Endothelial cell of umbilical vein (primary cell): ENCODE measurements at regions not wholly inside any gene's neighbourhood (a gene's known extent, or its start where the extent isn't known, plus 50 kb on each side); places are given as distances from the start of the nearest gene placed in this dataset.

Experiments used
- BruUV-seq: library from RNA; stranded (reverse); fragments of 400-500 nt; replicated peaks from 2 replicates; lab custom pipeline; 2021; lab: Mats Ljungman, UMichigan
- CTCF ChIA-PET: fragments of 300-600, 350-600 bp; sonication (Branson Sonifier 250); formaldehyde crosslinking; loops from one replicate; lab custom pipeline; 2021; ENCODE audit warnings: antibody characterized with exemption, inconsistent platforms; lab: Charles Lee
- POLR2A ChIA-PET: fragments of 300-600, 350-600 bp; sonication (Branson Sonifier 250); formaldehyde crosslinking; loops from one replicate; lab custom pipeline; 2021; ENCODE audit warnings: antibody characterized with exemption, inconsistent platforms; lab: Charles Lee
- DNase-seq: peaks from one replicate; pipeline ENCODE4 v3.0.0-alpha.2; 2011; ENCODE audit warnings: low read depth, low spot score
- FAIRE-seq: peaks from 2 replicates; lab custom pipeline; 2011; peaks lifted over from hg19 to GRCh38; lab: Jason Lieb, UNC
- H2AFZ ChIP-seq: 2 replicates; pipeline ENCODE4 v1.6.0; 2012; ENCODE audit warnings: low read depth, low read length, control low read depth, inconsistent platforms
- H3K27ac ChIP-seq: 2 replicates; pipeline ENCODE4 v1.5.1; 2011; ENCODE audit warnings: low read depth, mild to moderate bottlenecking, control low read depth, low read length, moderate library complexity; ENCODE audit not compliant: insufficient read depth
- H3K27me3 ChIP-seq, 2 experiments: 2 replicates each; pipeline versions ENCODE4 v1.6.0 to v1.6.1; 2011; ENCODE audit warnings: low read length in 2 of 2, mixed read lengths in 1 of 2; ENCODE audit not compliant: control insufficient read depth in 2 of 2, insufficient read depth in 2 of 2
- H3K36me3 ChIP-seq, 2 experiments: 2 replicates in 1 of 2; 3 replicates in 1 of 2; pipeline ENCODE4 v1.5.1; 2011; ENCODE audit warnings: low read length in 2 of 2, mild to moderate bottlenecking in 1 of 2, moderate library complexity in 1 of 2; ENCODE audit not compliant: control insufficient read depth in 2 of 2, insufficient read depth in 2 of 2; ENCODE audit errors: extremely low read depth in 1 of 2
- H3K4me1 ChIP-seq: 3 replicates; pipeline ENCODE4 v1.5.1; 2011; ENCODE audit warnings: mild to moderate bottlenecking, low read length; ENCODE audit not compliant: control insufficient read depth, insufficient read depth; ENCODE audit errors: extremely low read depth
- H3K4me2 ChIP-seq: 2 replicates; pipeline ENCODE4 v1.6.1; 2011; ENCODE audit warnings: low read length, control low read depth, mixed read lengths; ENCODE audit not compliant: insufficient read depth
- H3K4me3 ChIP-seq, 3 experiments: fragments of 200-600 bp in 1 of 3; sonication (generic), shearing (Covaris generic) in 1 of 3; replicated peaks in 1 of 3; 2 replicates each; pipeline ENCODE4 v1.5.1; 2011 to 2016; ENCODE audit warnings: control low read depth in 3 of 3, low read length in 3 of 3, mild to moderate bottlenecking in 2 of 3, inconsistent platforms in 1 of 3, low read depth in 1 of 3, moderate library complexity in 1 of 3; ENCODE audit not compliant: insufficient read depth in 1 of 3
- H3K79me2 ChIP-seq: 2 replicates; pipeline ENCODE4 v1.6.0; 2012; ENCODE audit warnings: low read length, inconsistent platforms; ENCODE audit not compliant: control insufficient read depth, insufficient read depth
- H3K9ac ChIP-seq: replicated peaks from 2 replicates; pipeline ENCODE3; 2011; ENCODE audit warnings: low read length, control low read depth; ENCODE audit not compliant: insufficient read depth; ENCODE audit errors: extremely low read depth
- H3K9me1 ChIP-seq: replicated peaks from 3 replicates; pipeline ENCODE4 v1.6.0; 2011; ENCODE audit warnings: mild to moderate bottlenecking, low read length; ENCODE audit not compliant: control insufficient read depth, insufficient read depth; ENCODE audit errors: extremely low read depth
- H3K9me3 ChIP-seq: replicated peaks from 2 replicates; pipeline ENCODE4 v1.5.1; 2012; ENCODE audit warnings: low read length, inconsistent platforms; ENCODE audit not compliant: control insufficient read depth, insufficient read depth
- H4K20me1 ChIP-seq: replicated peaks from 2 replicates; pipeline ENCODE3; 2011; ENCODE audit warnings: mild to moderate bottlenecking, low read length; ENCODE audit not compliant: control insufficient read depth, insufficient read depth; ENCODE audit errors: extremely low read depth
- CTCF ChIP-seq, 2 donors: IDR thresholded peaks; 1 replicate in 1 of 2; 2 replicates in 1 of 2; pipeline ENCODE4 v1.5.1; 2011; ENCODE audit warnings: low read length in 2 of 2, mild to moderate bottlenecking in 2 of 2, moderate library complexity in 2 of 2, control low read depth in 1 of 2, inconsistent platforms in 1 of 2, low read depth in 1 of 2; ENCODE audit not compliant: insufficient read depth in 1 of 2; ENCODE audit errors: extremely low read depth in 1 of 2
- EZH2 ChIP-seq: IDR thresholded peaks from 2 replicates; pipeline ENCODE4 v1.6.1; 2012; ENCODE audit warnings: borderline replicate concordance, low read depth, mild to moderate bottlenecking, moderate library complexity, low read length, inconsistent platforms; ENCODE audit not compliant: severe bottlenecking
- FOS ChIP-seq: IDR thresholded peaks from 2 replicates; pipeline ENCODE4 v1.6.1; 2011; ENCODE audit warnings: mild to moderate bottlenecking, low read length, moderate library complexity, borderline replicate concordance; ENCODE audit not compliant: insufficient read depth
- GATA2 ChIP-seq: IDR thresholded peaks from 2 replicates; pipeline ENCODE4 v1.7.0; 2011; ENCODE audit warnings: low read depth, mild to moderate bottlenecking, moderate library complexity, mixed read lengths, low read length; ENCODE audit not compliant: insufficient read length, insufficient read depth
- JUN ChIP-seq: IDR thresholded peaks from 2 replicates; pipeline ENCODE4 v1.6.1; 2011; ENCODE audit warnings: borderline replicate concordance, low read depth; ENCODE audit not compliant: insufficient read length, insufficient read depth
- MAX ChIP-seq: IDR thresholded peaks from 2 replicates; pipeline ENCODE4 v1.6.1; 2011; ENCODE audit not compliant: insufficient read depth, insufficient read length
- MYC ChIP-seq: IDR thresholded peaks from one replicate; pipeline ENCODE4 v1.6.1; 2011; ENCODE audit warnings: mild to moderate bottlenecking, low read depth, low read length
- POLR2A ChIP-seq: IDR thresholded peaks from 2 replicates; pipeline ENCODE4 v1.6.1; 2012; ENCODE audit warnings: low read depth, mild to moderate bottlenecking, control low read depth, low read length
- POLR2AphosphoS5 ChIP-seq: IDR thresholded peaks from 2 replicates; pipeline ENCODE4 v1.6.1; 2012; ENCODE audit warnings: low read depth, mild to moderate bottlenecking, control low read depth, low read length, moderate library complexity; ENCODE audit not compliant: insufficient read depth
- dilution Hi-C: fragments of 300-500 bp; cut with MboI; formaldehyde crosslinking; loops from one replicate; pipeline ENCODE4 v1.15.0; 2019; ENCODE audit warnings: low sequenced_read_pairs; ENCODE audit not compliant: extremely low pct_ligation_motif_present
- intact Hi-C: fragments of 100-400 bp; cut with micrococcal nuclease; formaldehyde crosslinking; loops from one replicate; pipeline ENCODE4 v1.10.0; 2022

GRCh38 chr13:103388839-103389238 lies 322.6 kb upstream of the SLC10A2 start:
- intact Hi-C loops = no loop called here
- DNase-seq (no peak), FAIRE-seq (no peak)
- Histone ChIP-seq H3K9me3 (peaks cover 14% of the 10 kb centered on the region), H3K9me1 (no peaks in the 10 kb centered on the region), H3K36me3 (no peaks in the 10 kb centered on the region), H4K20me1 (no peaks in the 10 kb centered on the region), H3K9ac (no peak overlapping the region), H3K4me2 (no peak overlapping the region), H3K4me3 (no peak overlapping the region), H3K79me2 (no peaks in the 10 kb centered on the region), H3K27ac (no peak overlapping the region), H3K4me1 (no peaks in the 10 kb centered on the region), H2AFZ (no peak overlapping the region), H3K27me3 (no peaks in the 10 kb centered on the region)
- CTCF ChIA-PET = no interaction called here
- BruUV-seq = no TSS peak
- TF ChIP-seq POLR2A (no peak), CTCF (IDR thresholded peaks at IDR 0.05; ENCODE audit: extremely low read depth in 1 of 2, insufficient read depth in 1 of 2, low read depth in 1 of 2, low read length in 2 of 2) (no peak), POLR2AphosphoS5 (no peak), FOS (no peak), MYC (no peak), EZH2 (no peak), MAX (no peak), JUN (no peak), GATA2 (no peak)
- dilution Hi-C loops = no loop called here
- POLR2A ChIA-PET = no interaction called here
